ENCODE measurements at regions not wholly inside any gene's neighbourhood (a gene's known extent, or its start where the extent isn't known, plus 50 kb on each side); places are given as distances from the start of the nearest gene placed in this dataset.

GRCh38 chr2:8320311-8321066, 361.4 kb upstream of the ID2 start:
- TF ChIP-seq CTCF (IDR thresholded peaks at IDR 0.05; ENCODE audit: low read depth, low read length, poor library complexity, severe bottlenecking) = no peak
- TF ChIP-seq EZH2phosphoT487 (IDR thresholded peaks at IDR 0.05; ENCODE audit: borderline replicate concordance, low read length) = no peak

Measured in DOHH2 (cell line).